Heart right ventricle (tissue), 16 donors: ENCODE measurements at regions not wholly inside any gene's neighbourhood (a gene's known extent, or its start where the extent isn't known, plus 50 kb on each side); places are given as distances from the start of the nearest gene placed in this dataset.

Experiments
- ATAC-seq, 8 donors: fragments of 200-7000 bp; cut with Tn5 transposase; one replicate each; pipeline ENCODE4 v1.9.1; 2020; ENCODE audit warnings: mild to moderate bottlenecking in 8 of 8, moderate library complexity in 8 of 8, moderate number of reproducible peaks in 1 of 8
- DNase-seq, 2 donors: peaks; one replicate each; pipeline ENCODE4 v3.0.0-alpha.2; 2020
- H3K27ac ChIP-seq, 10 donors: fragments of 200-600 bp; sonication (generic) in 2 of 10; one replicate each; pipeline versions ENCODE4 v1.5.0 to v1.8.0; 2020 to 2022; ENCODE audit warnings: mild to moderate bottlenecking in 3 of 10
- H3K27me3 ChIP-seq, 7 donors: fragments of 200-600 bp; one replicate each; pipeline ENCODE4 v1.8.0; 2021 to 2022; ENCODE audit warnings: mild to moderate bottlenecking in 2 of 7
- H3K36me3 ChIP-seq, 9 donors: fragments of 200-600 bp; sonication (generic) in 1 of 9; one replicate each; pipeline versions ENCODE4 v1.5.0 to v1.8.0; 2020 to 2022; ENCODE audit warnings: mild to moderate bottlenecking in 2 of 9
- H3K4me1 ChIP-seq, 9 donors: fragments of 200-600 bp; sonication (generic) in 1 of 9; one replicate each; pipeline versions ENCODE4 v1.5.0 to v1.8.0; 2020 to 2022; ENCODE audit warnings: mild to moderate bottlenecking in 4 of 9
- H3K4me3 ChIP-seq, 10 donors: fragments of 200-600 bp; sonication (generic) in 2 of 10; one replicate each; pipeline versions ENCODE4 v1.5.0 to v1.8.0; 2020 to 2022; ENCODE audit warnings: mild to moderate bottlenecking in 7 of 10, moderate library complexity in 2 of 10
- H3K9me3 ChIP-seq, 11 donors: fragments of 200-600 bp in 10 of 11; sonication (generic) in 2 of 11; one replicate each; pipeline versions ENCODE4 v1.5.0 to v1.8.0; 2013 to 2022; ENCODE audit warnings: mild to moderate bottlenecking in 2 of 11, control low read depth in 1 of 11, moderate library complexity in 1 of 11
- CTCF ChIP-seq, 9 donors: fragments of 200-600 bp; sonication (generic) in 2 of 9; IDR thresholded peaks; one replicate each; pipeline versions ENCODE4 v1.5.0 to v1.8.0; 2021 to 2022; ENCODE audit warnings: antibody characterized with exemption in 9 of 9, mild to moderate bottlenecking in 5 of 9, moderate library complexity in 1 of 9
- WGBS, 2 donors: extraction: QIAGEN DNeasy Blood & Tissue Kit; methylation state at CpG; one replicate each; pipeline ENCODE4 v1.1.7; 2013; ENCODE audit warnings: inconsistent platforms in 1 of 2; 5-methylcytosine and 5-hydroxymethylcytosine counted together
- intact Hi-C, 10 donors: fragments of 100-400 bp; cut with DNase I; formaldehyde crosslinking; loops; one replicate each; pipeline versions ENCODE4 v1.11.1 to v1.14.2; 2022
- donor health status: Arrhythmogenic right ventricular cardiomyopathy.
- donor health status: ischemic (EF 13 %, LVEDD 7.1; RV severe dilation, severe dysfunction).
- donor health status: healthy with polysubstance abuse.
- donor health status: DM: no; HTN: yes; CAD: no.
- donor health status: DM: no; HTN: no; CAD: no.
- donor health status: ischemic (EF 25% LVEDD 6.9; RV normal size, moderate dysfunction).
- donor health status: ischemic (EF 25% LVEDD 5.7; RV mildly dilated, moderate dysfunction).
- donor health status: healthy.
- donor health status: DM: yes; HTN: yes; CAD: no.
- donor health status: Ischemic cardiomyopathy.
- donor health status: ischemic (EF 35%, LVEDD 5.7; RV mildly dilated, moderate dysfunction).
- donor health status: nonischemic (EF 11% LVEDD 7.7; RV severe dilation, severe dysfunction).
- donor health status: DM: yes; HTN: yes; CAD: no.
- donor health status: PGD.
- donor health status: ischemic (EF 29% LVEDD 5.4; RV normal size, mild dysfunction).
- donor health status: nonischemic (EF 23%, LVEDD 6.1; RV moderate dilation, normal function).

DNA sequence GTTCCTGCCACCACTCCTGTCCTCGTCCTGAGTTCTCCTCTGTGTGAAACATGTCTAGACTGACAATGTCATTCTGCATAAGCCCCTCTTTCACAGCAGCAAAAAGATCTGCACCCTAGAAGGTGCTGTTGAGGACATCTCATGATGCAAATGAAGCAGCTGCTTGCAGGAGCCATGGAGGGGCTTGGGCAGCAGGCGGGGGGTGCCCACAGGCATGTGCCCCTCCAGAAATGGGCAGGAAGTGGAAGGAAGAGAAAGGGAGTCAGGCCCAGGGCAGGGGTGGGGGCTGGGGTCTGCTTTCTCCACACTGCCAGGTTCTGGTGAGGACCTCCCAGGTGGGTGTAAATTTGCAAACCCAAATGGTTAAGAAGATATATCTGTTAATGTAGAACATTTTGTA, 54.5 kb upstream of the KCNMB1 start:
- Histone ChIP-seq H3K4me1 (no peaks in the 10 kb centered on the region), H3K9me3 (peaks cover 0 to 15% (median 0%) of the 10 kb centered on the region in 11 donors), H3K27ac (no peak overlapping the region), H3K4me3 (no peak overlapping the region), H3K27me3 (no peaks in the 10 kb centered on the region), H3K36me3 (no peaks in the 10 kb centered on the region)
- intact Hi-C loops, result loop anchor here in 1 of 10 donors (5.0 kb wide), 1 partner anchor 169 kb away; no protein-coding TSS in a partner anchor
- ATAC-seq, result no peak
- 72 to 98% methylated on average over 2 of the region's 2 CpGs for WGBS, 2 donors
- no peak for TF ChIP-seq CTCF (IDR thresholded peaks at IDR 0.05)
- no peak for DNase-seq

DNA sequence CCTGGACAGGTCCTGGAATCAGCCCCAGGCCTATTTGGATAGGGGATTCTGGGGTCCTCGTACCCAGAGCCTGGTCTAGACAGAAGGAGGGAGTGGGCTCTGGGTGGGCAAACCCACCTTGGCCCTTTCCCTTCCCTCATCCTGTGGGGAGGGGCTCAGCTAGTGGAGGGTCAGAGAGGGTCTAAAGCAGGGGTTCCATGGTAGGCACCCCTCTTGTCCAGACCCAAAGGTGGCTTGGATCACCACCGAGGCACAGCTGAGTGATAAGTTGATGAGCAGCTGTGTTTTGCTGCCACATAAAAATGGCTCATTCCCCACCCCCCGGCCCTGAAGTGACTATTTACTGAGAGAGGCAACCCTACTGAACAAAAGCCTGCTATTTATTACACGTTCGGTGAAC, 53.8 kb upstream of the KCNMB1 start:
- Histone ChIP-seq H3K36me3 (no peaks in the 10 kb centered on the region), H3K27ac (no peak overlapping the region), H3K9me3 (peaks cover 0 to 14% (median 0%) of the 10 kb centered on the region in 11 donors), H3K27me3 (no peaks in the 10 kb centered on the region), H3K4me1 (no peaks in the 10 kb centered on the region), H3K4me3 (no peak overlapping the region)
- intact Hi-C loops, result loop anchor here in 1 of 10 donors (5.0 kb wide), 1 partner anchor 169 kb away; no protein-coding TSS in a partner anchor
- ATAC-seq, result no peak
- WGBS, 2 donors, result 78 to 92% methylated on average over 5 of the region's 5 CpGs
- no peak for TF ChIP-seq CTCF (IDR thresholded peaks at IDR 0.05)
- no peak for DNase-seq

- Histone ChIP-seq H3K9me3 (peaks cover 0 to 9% (median 0%) of the 10 kb centered on the region in 11 donors), H3K4me1 (no peaks in the 10 kb centered on the region), H3K27ac (no peak overlapping the region), H3K4me3 (no peak overlapping the region), H3K36me3 (no peaks in the 10 kb centered on the region), H3K27me3 (no peaks in the 10 kb centered on the region)
- DNase-seq (no peak), ATAC-seq (no peak)
- TF ChIP-seq CTCF (IDR thresholded peaks at IDR 0.05), result no peak
- WGBS, 2 donors, result 91 to 92% methylated on average over 5 of the region's 5 CpGs
- intact Hi-C loops, result loop anchor here in 1 of 10 donors (5.0 kb wide), 1 partner anchor 170 kb away; no protein-coding TSS in a partner anchor
Measured at GRCh38 chr5:170442391-170442790, 53.2 kb upstream of the KCNMB1 start.

DNA sequence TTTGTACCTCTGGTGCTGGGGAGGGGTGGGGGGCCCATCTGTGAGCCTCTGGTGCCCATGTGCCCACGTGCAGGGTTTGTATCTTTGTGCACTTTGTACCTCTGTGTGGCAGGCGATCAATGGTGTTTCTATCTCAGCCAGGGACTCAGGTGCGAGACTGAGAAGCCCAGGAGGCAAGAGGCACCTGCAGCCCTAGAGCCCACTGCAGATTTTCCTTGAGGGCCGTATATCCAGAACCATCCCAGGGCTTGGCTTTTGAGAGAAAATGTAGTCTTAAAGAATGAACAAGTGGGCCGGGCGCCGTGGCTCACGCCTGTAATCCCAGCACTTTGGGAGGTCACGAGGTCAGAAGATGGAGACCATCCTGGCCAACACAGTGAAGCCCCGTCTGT, 52.2 kb upstream of the KCNMB1 start:
- Histone ChIP-seq H3K9me3 (no peaks in the 10 kb centered on the region), H3K4me3 (no peak overlapping the region), H3K27ac (no peak overlapping the region), H3K4me1 (no peaks in the 10 kb centered on the region), H3K36me3 (no peaks in the 10 kb centered on the region), H3K27me3 (no peaks in the 10 kb centered on the region)
- intact Hi-C loops, result loop anchor here in 1 of 10 donors (5.0 kb wide), 1 partner anchor 171 kb away; no protein-coding TSS in a partner anchor
- no peak for TF ChIP-seq CTCF (IDR thresholded peaks at IDR 0.05)
- ATAC-seq, result no peak
- DNase-seq, result no peak
- WGBS, 2 donors, result 94 to 95% methylated on average over 10 of the region's 10 CpGs
